HCT116 (cell line): ENCODE measurements at regions not wholly inside any gene's neighbourhood (a gene's known extent, or its start where the extent isn't known, plus 50 kb on each side); places are given as distances from the start of the nearest gene placed in this dataset.

Source experiments
- ATAC-seq: fragments of 200-7000 bp; cut with Tn5 transposase; 2 replicates; pipeline ENCODE4 v1.9.1; 2020; ENCODE audit warnings: mild to moderate bottlenecking, moderate library complexity
- BruUV-seq: library from RNA; stranded (reverse); fragments of 400-500 nt; replicated peaks from 2 replicates; lab custom pipeline; 2021; lab: Mats Ljungman, UMichigan
- CTCF ChIA-PET: fragments of 300-600 bp; sonication (Branson Sonifier 250); formaldehyde crosslinking; loops from one replicate; lab custom pipeline; 2021; ENCODE audit warnings: antibody characterized with exemption; lab: Charles Lee
- POLR2A ChIA-PET: fragments of 300-600, 350-600 bp; sonication (Branson Sonifier 250); formaldehyde crosslinking; loops from one replicate; lab custom pipeline; 2021; ENCODE audit warnings: antibody characterized with exemption; lab: Charles Lee
- RAD21 ChIA-PET, 2 experiments: fragments of 300-600 bp; sonication (Branson Sonifier 250); formaldehyde crosslinking; loops; one replicate each; lab custom pipeline; 2023; ENCODE audit warnings: low total read pairs in 2 of 2; ENCODE audit not compliant: uncharacterized antibody in 2 of 2, unreplicated experiment in 2 of 2, low non-redundant PET in 1 of 2; lab: Charles Lee
- DNase-seq: peaks from one replicate; pipeline ENCODE4 v3.0.0-alpha.2; 2010; ENCODE audit warnings: low read depth, low spot score
- H2AFZ ChIP-seq: fragments of 200-600 bp; shearing (Covaris generic), sonication (generic); 2 replicates; pipeline ENCODE4 v1.6.1; 2017; ENCODE audit warnings: low read depth, mixed run types, mixed read lengths, antibody characterized with exemption, low read length; ENCODE audit not compliant: poor library complexity, severe bottlenecking
- H3K27ac ChIP-seq: 2 replicates; pipeline ENCODE4 v1.5.1; 2012; ENCODE audit warnings: low read depth, low read length
- H3K27me3 ChIP-seq: fragments of 200-600 bp; sonication (generic); 2 replicates; pipeline ENCODE4 v1.6.1; 2016; ENCODE audit warnings: mixed run types, low read length, mixed read lengths; ENCODE audit not compliant: insufficient read depth
- H3K36me3 ChIP-seq, 2 experiments: fragments of 200-500 bp in 1 of 2; fragments of 200-600 bp in 1 of 2; sonication (Bioruptor generic) in 1 of 2; sonication (generic) in 1 of 2; 2 replicates each; pipeline versions ENCODE4 v1.5.1 to v1.6.1; 2014 to 2016; ENCODE audit warnings: low read length in 2 of 2, inconsistent platforms in 1 of 2, mixed read lengths in 1 of 2, mixed run types in 1 of 2; ENCODE audit not compliant: insufficient read depth in 2 of 2, control insufficient read depth in 1 of 2
- H3K4me1 ChIP-seq, 2 experiments: fragments of 200-600 bp in 1 of 2; sonication (generic) in 1 of 2; 2 replicates each; pipeline versions ENCODE4 v1.5.1 to v1.6.1; 2012 to 2017; ENCODE audit warnings: low read length in 2 of 2, inconsistent platforms in 1 of 2, mild to moderate bottlenecking in 1 of 2, mixed read lengths in 1 of 2, mixed run types in 1 of 2, moderate library complexity in 1 of 2; ENCODE audit not compliant: insufficient read depth in 2 of 2, control insufficient read depth in 1 of 2
- H3K4me2 ChIP-seq: fragments of 200-600 bp; sonication (generic); 2 replicates; pipeline ENCODE4 v1.6.1; 2017; ENCODE audit warnings: mixed run types, low read length, mixed read lengths
- H3K4me3 ChIP-seq, 2 experiments: fragments of 200-600 bp in 1 of 2; sonication (generic) in 1 of 2; replicated peaks in 1 of 2; 2 replicates each; pipeline ENCODE4 v1.5.1; 2011 to 2016; ENCODE audit warnings: low read length in 2 of 2, control low read depth in 1 of 2, low read depth in 1 of 2, mild to moderate bottlenecking in 1 of 2, mixed read lengths in 1 of 2, mixed run types in 1 of 2
- H3K79me2 ChIP-seq: fragments of 200-600 bp; sonication (generic); 2 replicates; pipeline ENCODE4 v1.6.1; 2017; ENCODE audit warnings: mild to moderate bottlenecking, mixed run types, low read length, moderate library complexity, mixed read lengths; ENCODE audit not compliant: insufficient read depth
- H3K9ac ChIP-seq: fragments of 200-600 bp; sonication (generic); 2 replicates; pipeline ENCODE4 v1.6.1; 2016; ENCODE audit warnings: low read length, mixed read lengths
- H3K9me2 ChIP-seq: fragments of 200-600 bp; sonication (generic), shearing (Covaris generic); 2 replicates; pipeline ENCODE4 v1.6.1; 2017; ENCODE audit warnings: mixed run types, mild to moderate bottlenecking, moderate library complexity; ENCODE audit not compliant: insufficient read depth
- H3K9me3 ChIP-seq, 2 experiments: fragments of 200-500 bp in 1 of 2; fragments of 200-600 bp in 1 of 2; sonication (Bioruptor generic) in 1 of 2; sonication (generic) in 1 of 2; 2 replicates each; pipeline ENCODE4 v1.6.1; 2014 to 2017; ENCODE audit warnings: low read length in 2 of 2, mixed read lengths in 2 of 2, inconsistent platforms in 1 of 2, low read depth in 1 of 2, mild to moderate bottlenecking in 1 of 2, mixed run types in 1 of 2, moderate library complexity in 1 of 2; ENCODE audit not compliant: control insufficient read depth in 1 of 2, insufficient read depth in 1 of 2
- H4K20me1 ChIP-seq: fragments of 200-600 bp; sonication (generic), shearing (Covaris generic); 2 replicates; pipeline ENCODE4 v1.6.1; 2017; ENCODE audit warnings: mixed run types, mild to moderate bottlenecking, moderate library complexity; ENCODE audit not compliant: insufficient read depth
- CEBPB ChIP-seq: IDR thresholded peaks from 2 replicates; pipeline ENCODE4 v1.6.1; 2012; ENCODE audit warnings: low read depth
- EGR1 ChIP-seq: IDR thresholded peaks from 2 replicates; pipeline ENCODE4 v1.6.1; 2012; ENCODE audit warnings: low read depth
- POLR2A ChIP-seq: IDR thresholded peaks from 2 replicates; pipeline ENCODE4 v1.7.0; 2011; ENCODE audit warnings: borderline replicate concordance; ENCODE audit not compliant: insufficient read depth, insufficient read length; ENCODE audit errors: extremely low read depth
- POLR2AphosphoS5 ChIP-seq: IDR thresholded peaks from 2 replicates; pipeline ENCODE4 v1.6.1; 2011; ENCODE audit warnings: mild to moderate bottlenecking, low read depth, low read length, moderate library complexity
- RAD21 ChIP-seq: IDR thresholded peaks from 2 replicates; pipeline ENCODE4 v1.6.1; 2012; ENCODE audit warnings: low read depth, mild to moderate bottlenecking
- SIN3A ChIP-seq: IDR thresholded peaks from 2 replicates; pipeline ENCODE4 v1.6.1; 2012; ENCODE audit warnings: low read depth
- SRF ChIP-seq: IDR thresholded peaks from 2 replicates; pipeline ENCODE4 v1.6.1; 2012; ENCODE audit warnings: low read depth
- TCF7L2 ChIP-seq: IDR thresholded peaks from 2 replicates; pipeline ENCODE4 v1.7.0; 2011; ENCODE audit warnings: borderline replicate concordance, inconsistent platforms; ENCODE audit not compliant: insufficient read depth, insufficient read length; ENCODE audit errors: extremely low read depth
- YY1 ChIP-seq: IDR thresholded peaks from 2 replicates; pipeline ENCODE4 v1.6.1; 2011; ENCODE audit warnings: low read length, low read depth, moderate library complexity, mild to moderate bottlenecking; ENCODE audit not compliant: insufficient replicate concordance; ENCODE audit errors: extremely low read depth
- ZFX ChIP-seq: fragments of 450-650 bp; IDR thresholded peaks from 2 replicates; pipeline ENCODE4 v1.6.1; 2017
- intact Hi-C: fragments of 100-400 bp; cut with micrococcal nuclease; formaldehyde crosslinking; loops from 2 replicates; pipeline ENCODE4 v1.10.0; 2022
- TF ChIP-seq, protein P1 (sequence below): IDR thresholded peaks from 2 replicates; pipeline ENCODE4 v1.6.1; 2011; ENCODE audit warnings: mild to moderate bottlenecking, low read length, moderate library complexity; ENCODE audit not compliant: insufficient replicate concordance; ENCODE audit errors: extremely low read depth
- TF ChIP-seq, protein P2 (sequence below), 3 experiments: fragments of 200-600 bp in 1 of 3; sonication (generic) in 1 of 3; IDR thresholded peaks in 2 of 3; conservative IDR thresholded peaks in 1 of 3; 2 replicates each; pipeline ENCODE4 v1.5.1; 2012 to 2017; ENCODE audit warnings: low read depth in 2 of 3, low read length in 2 of 3, antibody characterized with exemption in 1 of 3, borderline replicate concordance in 1 of 3, control low read depth in 1 of 3, mild to moderate bottlenecking in 1 of 3, mixed read lengths in 1 of 3, mixed run types in 1 of 3, moderate library complexity in 1 of 3; ENCODE audit not compliant: insufficient read depth in 1 of 3
- TF ChIP-seq, protein P3 (sequence below): IDR thresholded peaks from 2 replicates; pipeline ENCODE4 v1.6.1; 2012

DNA sequence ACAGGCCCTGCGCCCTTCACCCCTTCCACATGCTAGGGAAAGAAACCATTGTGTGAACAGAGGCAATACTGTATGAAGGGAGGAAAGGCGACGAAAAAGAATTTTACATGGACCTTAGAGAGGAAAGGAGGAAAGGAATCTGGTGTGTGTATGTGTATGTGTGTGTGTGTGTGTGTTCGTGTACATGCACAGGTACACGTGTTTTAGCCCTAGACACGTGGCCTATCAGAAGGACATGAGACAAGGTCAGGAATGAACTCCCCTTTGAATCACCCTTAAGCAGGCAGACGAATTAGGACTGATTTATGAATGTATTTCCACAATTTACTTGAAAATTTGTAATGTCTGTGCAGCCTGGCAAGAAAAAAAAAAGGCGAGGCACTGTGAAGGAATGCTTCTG lies 276.0 kb downstream of the ZNF516 start:
- H3K27ac ChIP-seq, result no peak overlapping the region
- H3K36me3 ChIP-seq, result no peaks in the 10 kb centered on the region
- ATAC-seq (no peak), DNase-seq (no peak)
- intact Hi-C loops, result no loop called here
- peaks cover 8% of the 10 kb centered on the region; the same call in 1 of the 2 replicates for H3K27me3 ChIP-seq
- no peak overlapping the region for H3K4me3 ChIP-seq
- no peak overlapping the region for H3K9ac ChIP-seq
- BruUV-seq, result no TSS peak
- H3K79me2 ChIP-seq, result no peaks in the 10 kb centered on the region
- no peak overlapping the region for H2AFZ ChIP-seq
- ChIA-PET RAD21 (no interaction called here), POLR2A (no interaction called here), CTCF (no interaction called here)
- no peaks in the 10 kb centered on the region for H3K9me3 ChIP-seq
- no peak for TF ChIP-seq POLR2AphosphoS5
- no peaks in the 10 kb centered on the region for H3K4me1 ChIP-seq
- no peaks in the 10 kb centered on the region for H3K9me2 ChIP-seq
- H3K4me2 ChIP-seq, result no peak overlapping the region
- H4K20me1 ChIP-seq, result no peaks in the 10 kb centered on the region

DNA sequence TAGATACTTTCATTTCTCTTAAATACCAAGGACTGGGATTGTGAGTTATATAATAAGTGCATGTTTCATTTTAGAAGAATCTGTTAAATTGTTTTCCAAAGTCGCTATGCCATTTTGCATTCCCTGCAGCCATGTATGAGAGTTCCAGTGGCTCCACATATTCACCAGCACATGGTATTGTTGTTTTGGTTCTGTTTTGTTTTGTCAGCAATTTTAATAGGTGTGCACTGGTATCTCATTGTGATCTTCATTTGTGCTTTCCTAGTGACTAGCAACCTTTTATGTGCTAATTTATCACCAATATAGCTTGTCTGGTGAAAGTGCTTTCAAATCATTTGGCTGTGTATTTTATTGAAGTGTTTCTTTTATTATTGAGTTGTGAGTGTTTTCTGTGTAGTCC lies 278.9 kb downstream of the ZNF516 start:
- Histone ChIP-seq H3K27ac (no peak overlapping the region), H4K20me1 (no peaks in the 10 kb centered on the region), H2AFZ (no peak overlapping the region), H3K4me3 (no peak overlapping the region), H3K9me2 (no peaks in the 10 kb centered on the region), H3K4me1 (no peaks in the 10 kb centered on the region), H3K9ac (no peak overlapping the region), H3K27me3 (peaks cover 18% of the 10 kb centered on the region), H3K79me2 (no peaks in the 10 kb centered on the region), H3K36me3 (no peaks in the 10 kb centered on the region), H3K4me2 (no peak overlapping the region), H3K9me3 (no peaks in the 10 kb centered on the region)
- ChIA-PET RAD21 (no interaction called here), POLR2A (no interaction called here), CTCF (no interaction called here)
- BruUV-seq, result no TSS peak
- TF ChIP-seq POLR2A, result no peak
- no peak for TF ChIP-seq SRF
- TF ChIP-seq TCF7L2, result no peak
- TF ChIP-seq, protein P1, sequence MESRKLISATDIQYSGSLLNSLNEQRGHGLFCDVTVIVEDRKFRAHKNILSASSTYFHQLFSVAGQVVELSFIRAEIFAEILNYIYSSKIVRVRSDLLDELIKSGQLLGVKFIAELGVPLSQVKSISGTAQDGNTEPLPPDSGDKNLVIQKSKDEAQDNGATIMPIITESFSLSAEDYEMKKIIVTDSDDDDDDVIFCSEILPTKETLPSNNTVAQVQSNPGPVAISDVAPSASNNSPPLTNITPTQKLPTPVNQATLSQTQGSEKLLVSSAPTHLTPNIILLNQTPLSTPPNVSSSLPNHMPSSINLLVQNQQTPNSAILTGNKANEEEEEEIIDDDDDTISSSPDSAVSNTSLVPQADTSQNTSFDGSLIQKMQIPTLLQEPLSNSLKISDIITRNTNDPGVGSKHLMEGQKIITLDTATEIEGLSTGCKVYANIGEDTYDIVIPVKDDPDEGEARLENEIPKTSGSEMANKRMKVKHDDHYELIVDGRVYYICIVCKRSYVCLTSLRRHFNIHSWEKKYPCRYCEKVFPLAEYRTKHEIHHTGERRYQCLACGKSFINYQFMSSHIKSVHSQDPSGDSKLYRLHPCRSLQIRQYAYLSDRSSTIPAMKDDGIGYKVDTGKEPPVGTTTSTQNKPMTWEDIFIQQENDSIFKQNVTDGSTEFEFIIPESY, result no peak
- TF ChIP-seq YY1, result no peak
- TF ChIP-seq SIN3A, result no peak
- TF ChIP-seq, protein P2, sequence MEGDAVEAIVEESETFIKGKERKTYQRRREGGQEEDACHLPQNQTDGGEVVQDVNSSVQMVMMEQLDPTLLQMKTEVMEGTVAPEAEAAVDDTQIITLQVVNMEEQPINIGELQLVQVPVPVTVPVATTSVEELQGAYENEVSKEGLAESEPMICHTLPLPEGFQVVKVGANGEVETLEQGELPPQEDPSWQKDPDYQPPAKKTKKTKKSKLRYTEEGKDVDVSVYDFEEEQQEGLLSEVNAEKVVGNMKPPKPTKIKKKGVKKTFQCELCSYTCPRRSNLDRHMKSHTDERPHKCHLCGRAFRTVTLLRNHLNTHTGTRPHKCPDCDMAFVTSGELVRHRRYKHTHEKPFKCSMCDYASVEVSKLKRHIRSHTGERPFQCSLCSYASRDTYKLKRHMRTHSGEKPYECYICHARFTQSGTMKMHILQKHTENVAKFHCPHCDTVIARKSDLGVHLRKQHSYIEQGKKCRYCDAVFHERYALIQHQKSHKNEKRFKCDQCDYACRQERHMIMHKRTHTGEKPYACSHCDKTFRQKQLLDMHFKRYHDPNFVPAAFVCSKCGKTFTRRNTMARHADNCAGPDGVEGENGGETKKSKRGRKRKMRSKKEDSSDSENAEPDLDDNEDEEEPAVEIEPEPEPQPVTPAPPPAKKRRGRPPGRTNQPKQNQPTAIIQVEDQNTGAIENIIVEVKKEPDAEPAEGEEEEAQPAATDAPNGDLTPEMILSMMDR (IDR thresholded peaks at IDR 0.05 in 2 of 3, conservative IDR thresholded peaks at IDR 0.05 in 1 of 3; ENCODE audit: borderline replicate concordance in 1 of 3, insufficient read depth in 1 of 3, low read depth in 2 of 3, low read length in 2 of 3), result no peak
- TF ChIP-seq, protein P3, sequence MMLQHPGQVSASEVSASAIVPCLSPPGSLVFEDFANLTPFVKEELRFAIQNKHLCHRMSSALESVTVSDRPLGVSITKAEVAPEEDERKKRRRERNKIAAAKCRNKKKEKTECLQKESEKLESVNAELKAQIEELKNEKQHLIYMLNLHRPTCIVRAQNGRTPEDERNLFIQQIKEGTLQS, result no peak
- TF ChIP-seq CEBPB, result no peak
- TF ChIP-seq EGR1, result no peak
- TF ChIP-seq ZFX, result no peak
- no peak for TF ChIP-seq RAD21
- DNase-seq, result no peak
- intact Hi-C loops, result no loop called here
- ATAC-seq, result no peak
